Right kidney (tissue), 1 donor: ENCODE measurements at regions not wholly inside any gene's neighbourhood (a gene's known extent, or its start where the extent isn't known, plus 50 kb on each side); places are given as distances from the start of the nearest gene placed in this dataset.

ENCODE experiments used
- DNase-seq: peaks from one replicate; pipeline ENCODE4 v3.0.0-alpha.2; 2016

GRCh38 chr15:96736384-96736783, 405.9 kb downstream of the NR2F2 start:
- DNase-seq = no peak

- DNase-seq = no peak
These were observed 406.9 kb downstream of the NR2F2 start for GRCh38 chr15:96737408-96737807.

- no peak for DNase-seq
These were observed 416.2 kb downstream of the NR2F2 start for GRCh38 chr15:96746665-96747064.

- no peak for DNase-seq
These were observed 416.8 kb downstream of the NR2F2 start for GRCh38 chr15:96747291-96747690.

- DNase-seq = no peak
These were observed 419.9 kb downstream of the NR2F2 start for GRCh38 chr15:96750361-96750760.

GRCh38 chr15:96756146-96756545, 425.6 kb downstream of the NR2F2 start:
- DNase-seq = no peak

GRCh38 chr15:96756656-96757055, 426.2 kb downstream of the NR2F2 start:
- DNase-seq = no peak

GRCh38 chr15:96762566-96762965, 432.1 kb downstream of the NR2F2 start:
- no peak for DNase-seq

GRCh38 chr15:96764501-96764900, 434.0 kb downstream of the NR2F2 start:
- no peak for DNase-seq

- DNase-seq = no peak
These were observed 434.4 kb downstream of the NR2F2 start for GRCh38 chr15:96764946-96765345.

GRCh38 chr15:96766366-96766765, 435.9 kb downstream of the NR2F2 start:
- no peak for DNase-seq

GRCh38 chr15:96767703-96768434, 437.4 kb downstream of the NR2F2 start:
- DNase-seq = no peak

- no peak for DNase-seq
These were observed 437.9 kb downstream of the NR2F2 start for GRCh38 chr15:96768435-96768789.

- DNase-seq = no peak
These were observed 440.5 kb downstream of the NR2F2 start for GRCh38 chr15:96771035-96771434.

GRCh38 chr15:96774216-96774615, 443.7 kb downstream of the NR2F2 start:
- no peak for DNase-seq

GRCh38 chr15:96783746-96784145, 453.2 kb downstream of the NR2F2 start:
- no peak for DNase-seq

- DNase-seq = no peak
These were observed 459.5 kb downstream of the NR2F2 start for GRCh38 chr15:96790004-96790403.

- no peak for DNase-seq
These were observed 461.7 kb downstream of the NR2F2 start for GRCh38 chr15:96792216-96792615.

GRCh38 chr15:96796841-96797240, 466.3 kb downstream of the NR2F2 start:
- DNase-seq = no peak

- no peak for DNase-seq
These were observed 471.2 kb downstream of the NR2F2 start for GRCh38 chr15:96801576-96802150.

- DNase-seq = no peak
These were observed 472.2 kb downstream of the NR2F2 start for GRCh38 chr15:96802611-96803255.

- no peak for DNase-seq
These were observed 474.3 kb downstream of the NR2F2 start for GRCh38 chr15:96804754-96805153.

- DNase-seq = no peak
These were observed 476.9 kb downstream of the NR2F2 start for GRCh38 chr15:96807361-96807760.

- DNase-seq = no peak
These were observed 487.4 kb downstream of the NR2F2 start for GRCh38 chr15:96817900-96818299.
